H1 (cell line): ENCODE measurements at regions not wholly inside any gene's neighbourhood (a gene's known extent, or its start where the extent isn't known, plus 50 kb on each side); places are given as distances from the start of the nearest gene placed in this dataset.

Experiments
- CTCF ChIA-PET: fragments of 300-600 bp; sonication (Branson Sonifier 250); formaldehyde crosslinking; loops from one replicate; lab custom pipeline; 2021; ENCODE audit not compliant: partially characterized antibody; lab: Charles Lee
- POLR2A ChIA-PET: fragments of 300-600 bp; sonication (Branson Sonifier 250); formaldehyde crosslinking; loops from one replicate; lab custom pipeline; 2021; ENCODE audit warnings: inconsistent platforms; ENCODE audit not compliant: partially characterized antibody; lab: Charles Lee
- DNase-seq, 2 experiments: peaks; one replicate each; pipeline versions ENCODE4 v3.0.0 to v3.0.0-alpha.2; 2010 to 2022; ENCODE audit warnings: low spot score in 2 of 2, low read depth in 1 of 2, mixed read lengths in 1 of 2
- FAIRE-seq: peaks from 2 replicates; lab custom pipeline; 2011; peaks lifted over from hg19 to GRCh38; lab: Jason Lieb, UNC
- H2AFZ ChIP-seq: 2 replicates; pipeline ENCODE4 v1.8.1; 2012; ENCODE audit warnings: low read length, inconsistent platforms
- H2AK5ac ChIP-seq: 2 replicates; pipeline ENCODE4 v1.6.1; 2013; ENCODE audit warnings: low read depth, low read length
- H2BK120ac ChIP-seq: replicated peaks from 2 replicates; pipeline ENCODE3; 2013; ENCODE audit warnings: low read depth, low read length, inconsistent platforms
- H2BK12ac ChIP-seq: 2 replicates; pipeline ENCODE4 v1.6.1; 2013; ENCODE audit warnings: low read depth, low read length
- H2BK15ac ChIP-seq: 2 replicates; pipeline ENCODE4 v1.6.1; 2013; ENCODE audit warnings: low read length
- H2BK20ac ChIP-seq: 2 replicates; pipeline ENCODE4 v1.6.1; 2013; ENCODE audit warnings: low read length
- H2BK5ac ChIP-seq: 2 replicates; pipeline ENCODE4 v1.6.1; 2013; ENCODE audit warnings: low read depth, low read length
- H3K14ac ChIP-seq: 2 replicates; pipeline ENCODE4 v1.6.1; 2013; ENCODE audit warnings: inconsistent platforms; ENCODE audit not compliant: insufficient read length
- H3K18ac ChIP-seq: 2 replicates; pipeline ENCODE4 v1.6.1; 2013; ENCODE audit warnings: low read length; ENCODE audit errors: extremely low read depth
- H3K23ac ChIP-seq: 2 replicates; pipeline ENCODE4 v1.6.1; 2013; ENCODE audit warnings: inconsistent platforms; ENCODE audit not compliant: insufficient read length
- H3K23me2 ChIP-seq: 2 replicates; pipeline ENCODE4 v1.6.1; 2013; ENCODE audit warnings: low read depth, low read length
- H3K27ac ChIP-seq: 2 replicates; pipeline ENCODE4 v1.6.1; 2011; ENCODE audit warnings: low read depth, low read length, inconsistent platforms
- H3K27me3 ChIP-seq, 4 experiments: replicated peaks in 1 of 4; 1 replicate in 1 of 4; 2 replicates in 3 of 4; pipeline versions ENCODE4 v1.6.1 to v1.8.1; 2011 to 2013; ENCODE audit warnings: low read length in 3 of 4, mild to moderate bottlenecking in 3 of 4, inconsistent platforms in 2 of 4, mixed read lengths in 2 of 4, moderate library complexity in 1 of 4; ENCODE audit not compliant: control insufficient read depth in 3 of 4, insufficient read depth in 3 of 4; ENCODE audit errors: extremely low read depth in 1 of 4
- H3K36me3 ChIP-seq, 4 experiments: 2 replicates each; pipeline versions ENCODE4 v1.6.1 to v1.8.1; 2011 to 2013; ENCODE audit warnings: mild to moderate bottlenecking in 4 of 4, low read length in 3 of 4, moderate library complexity in 2 of 4, control low read depth in 1 of 4, inconsistent platforms in 1 of 4; ENCODE audit not compliant: insufficient read depth in 4 of 4, control insufficient read depth in 2 of 4
- H3K4ac ChIP-seq: replicated peaks from 2 replicates; pipeline ENCODE3; 2013; ENCODE audit warnings: low read length, low read depth, mixed read lengths, inconsistent platforms; ENCODE audit not compliant: insufficient read length
- H3K4me1 ChIP-seq, 4 experiments: replicated peaks in 1 of 4; 1 replicate in 1 of 4; 2 replicates in 3 of 4; pipeline versions ENCODE4 v1.6.1 to v1.8.1; 2011 to 2013; ENCODE audit warnings: low read length in 3 of 4, inconsistent platforms in 2 of 4, mixed read lengths in 1 of 4; ENCODE audit not compliant: insufficient read depth in 4 of 4, control insufficient read depth in 3 of 4
- H3K4me2 ChIP-seq, 2 experiments: 2 replicates each; pipeline versions ENCODE4 v1.6.1 to v1.8.1; 2011 to 2013; ENCODE audit warnings: low read depth in 2 of 2, low read length in 2 of 2, control low read depth in 1 of 2, inconsistent platforms in 1 of 2, mild to moderate bottlenecking in 1 of 2; ENCODE audit not compliant: insufficient read depth in 1 of 2
- H3K4me3 ChIP-seq, 4 experiments: fragments of 200-600, 300-600 bp in 1 of 4; sonication (generic), shearing (Covaris generic), sonication (Bioruptor Twin) in 1 of 4; 2 replicates each; pipeline versions ENCODE4 v1.5.1 to v1.8.1; 2011 to 2016; ENCODE audit warnings: low read length in 4 of 4, low read depth in 3 of 4, control low read depth in 2 of 4, inconsistent platforms in 2 of 4, mild to moderate bottlenecking in 2 of 4, mixed read lengths in 1 of 4, moderate library complexity in 1 of 4; ENCODE audit not compliant: insufficient read depth in 2 of 4; ENCODE audit errors: extremely low read depth in 1 of 4
- H3K56ac ChIP-seq: replicated peaks from 2 replicates; pipeline ENCODE3; 2013; ENCODE audit warnings: low read depth, mild to moderate bottlenecking, mixed read lengths, low read length, inconsistent platforms; ENCODE audit not compliant: insufficient read length
- H3K79me1 ChIP-seq: 2 replicates; pipeline ENCODE4 v1.6.1; 2013; ENCODE audit warnings: low read depth, low read length, control low read depth
- H3K79me2 ChIP-seq, 2 experiments: 2 replicates each; pipeline versions ENCODE4 v1.6.1 to v1.8.1; 2012 to 2013; ENCODE audit warnings: low read length in 2 of 2, mild to moderate bottlenecking in 2 of 2, inconsistent platforms in 1 of 2; ENCODE audit not compliant: insufficient read depth in 2 of 2, control insufficient read depth in 1 of 2
- H3K9ac ChIP-seq, 4 experiments: replicated peaks in 1 of 4; 1 replicate in 1 of 4; 2 replicates in 3 of 4; pipeline versions ENCODE4 v1.6.1 to v1.8.1; 2011 to 2013; ENCODE audit warnings: low read depth in 3 of 4, low read length in 3 of 4, control low read depth in 2 of 4, mild to moderate bottlenecking in 2 of 4, moderate library complexity in 2 of 4, inconsistent platforms in 1 of 4; ENCODE audit errors: extremely low read depth in 1 of 4
- H3K9me3 ChIP-seq, 2 experiments: 2 replicates each; pipeline versions ENCODE4 v1.6.1 to v1.8.1; 2012 to 2013; ENCODE audit warnings: mild to moderate bottlenecking in 2 of 2, moderate library complexity in 2 of 2, control low read depth in 1 of 2, inconsistent platforms in 1 of 2, low read depth in 1 of 2, low read length in 1 of 2, mixed read lengths in 1 of 2; ENCODE audit not compliant: insufficient read depth in 2 of 2
- H4K20me1 ChIP-seq, 2 experiments: replicated peaks in 1 of 2; 2 replicates each; pipeline versions ENCODE3 to v1.8.1; 2011 to 2013; ENCODE audit warnings: inconsistent platforms in 2 of 2, low read length in 2 of 2, mild to moderate bottlenecking in 1 of 2; ENCODE audit not compliant: insufficient read depth in 2 of 2, control insufficient read depth in 1 of 2
- H4K5ac ChIP-seq: 2 replicates; pipeline ENCODE4 v1.6.1; 2013; ENCODE audit warnings: low read length, low read depth, mixed read lengths, inconsistent platforms; ENCODE audit not compliant: insufficient read length
- H4K8ac ChIP-seq: 2 replicates; pipeline ENCODE4 v1.8.0; 2013; ENCODE audit warnings: mild to moderate bottlenecking, moderate library complexity, low read length, inconsistent platforms; ENCODE audit not compliant: insufficient read depth; ENCODE audit errors: extremely low read depth
- H4K91ac ChIP-seq: replicated peaks from 2 replicates; pipeline ENCODE3; 2013; ENCODE audit warnings: low read length, mixed read lengths, inconsistent platforms; ENCODE audit not compliant: insufficient read length
- SIX5 ChIP-seq: IDR thresholded peaks from 2 replicates; pipeline ENCODE4 v1.6.1; 2011; ENCODE audit warnings: mild to moderate bottlenecking, low read depth, low read length
- WGBS, 2 experiments: shearing (Covaris generic) in 1 of 2; methylation state at CpG; one replicate each; pipeline versions ENCODE4 v1.1.6 to v1.1.7; 2013 to 2015; ENCODE audit warnings: low lambda C conversion rate in 2 of 2, mixed read lengths in 2 of 2, inconsistent platforms in 1 of 2, low coverage in 1 of 2, missing lambda C conversion rate in 1 of 2; ENCODE audit not compliant: insufficient replicate concordance in 2 of 2, insufficient coverage in 1 of 2, insufficient read length in 1 of 2; ENCODE audit errors: extremely low coverage in 1 of 2, missing lambda C conversion rate in 1 of 2; 5-methylcytosine and 5-hydroxymethylcytosine counted together

DNA sequence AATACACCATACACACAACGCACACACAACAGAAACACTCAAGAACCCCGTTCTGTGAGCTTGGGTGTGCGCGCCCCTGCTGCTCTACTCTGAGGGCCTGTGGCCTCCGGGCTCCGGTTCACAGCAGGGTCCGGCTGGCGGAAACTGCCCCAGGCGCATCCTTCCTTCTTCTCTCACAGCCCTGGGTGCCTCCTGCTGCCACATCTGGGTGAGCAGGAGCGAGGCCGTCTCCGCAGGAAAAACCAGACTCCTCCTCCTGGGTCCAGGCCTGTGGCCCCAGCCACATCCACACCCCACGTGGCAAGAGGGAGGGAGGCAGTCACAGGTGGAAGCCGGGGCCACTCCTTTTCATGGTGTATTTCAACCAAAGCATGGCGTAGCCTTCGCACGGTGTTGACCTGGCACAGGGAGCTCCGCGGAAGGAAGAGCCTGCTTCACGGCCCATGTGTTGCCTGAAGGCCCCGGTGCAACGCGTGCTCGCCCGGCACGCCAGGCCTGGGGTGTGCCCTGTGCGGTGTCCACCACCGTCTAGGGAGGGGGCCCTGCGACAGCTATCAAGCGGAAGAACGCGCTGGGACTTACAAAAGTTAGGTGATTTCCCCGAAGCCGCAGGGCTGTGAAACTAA lies 1502.7 kb downstream of the TBC1D22A start:
- DNase-seq = no peak
- H3K4me1 ChIP-seq = 0 out of 7 replicates have a peak, but pooled peaks cover 0 to 3% (median 0%) of the 10 kb centered on the region in 4 experiments
- no peak overlapping the region for H2BK5ac ChIP-seq
- POLR2A ChIA-PET = no interaction called here
- H3K4ac ChIP-seq = no peak overlapping the region
- no peak overlapping the region for H3K56ac ChIP-seq
- no peaks in the 10 kb centered on the region; a peak in 1 of 4 replicates for H3K79me2 ChIP-seq
- no peaks in the 10 kb centered on the region for H3K36me3 ChIP-seq
- H2BK120ac ChIP-seq = no peak overlapping the region
- no peak overlapping the region for H3K4me3 ChIP-seq
- H2BK15ac ChIP-seq = no peak overlapping the region; the same call in 1 of the 2 replicates
- H3K23ac ChIP-seq = no peak overlapping the region
- no peak overlapping the region for H4K5ac ChIP-seq
- no peaks in the 10 kb centered on the region; a peak in 1 of 4 replicates for H3K9me3 ChIP-seq
- no peak overlapping the region for H2BK20ac ChIP-seq
- H3K27me3 ChIP-seq = no peaks in the 10 kb centered on the region; a peak in 1 of 7 replicates
- H3K79me1 ChIP-seq = no peaks in the 10 kb centered on the region
- 88% methylated on average over 27 of the region's 34 CpGs; no CpG with 5 or more reads in 1 of the 2 experiments for WGBS, 2 experiments
- no peak overlapping the region; the same call in 1 of the 2 replicates for H2AK5ac ChIP-seq
- H3K23me2 ChIP-seq = peaks cover 13% of the 10 kb centered on the region; the same call in 1 of the 2 replicates
- no peak for FAIRE-seq
- no peak overlapping the region for H3K4me2 ChIP-seq
- H3K18ac ChIP-seq = no peak overlapping the region
- no peak overlapping the region for H3K9ac ChIP-seq
- peak overlapping the region; percentile 30; the same call in 1 of the 2 replicates for H4K8ac ChIP-seq
- no peak for TF ChIP-seq SIX5
- H2AFZ ChIP-seq = no peak overlapping the region
- CTCF ChIA-PET = interaction anchor here (1.0 kb wide), 1 partner anchor 12 kb away, joined by 4 read pairs; no protein-coding TSS in a partner anchor
- H3K27ac ChIP-seq = no peak overlapping the region
- H2BK12ac ChIP-seq = no peak overlapping the region
- H4K20me1 ChIP-seq = peaks cover 0 to 6% of the 10 kb centered on the region in 2 experiments
- H4K91ac ChIP-seq = peak overlapping the region; percentile 18
- no peak overlapping the region for H3K14ac ChIP-seq
